HS-5 (cell line): ENCODE measurements at regions not wholly inside any gene's neighbourhood (a gene's known extent, or its start where the extent isn't known, plus 50 kb on each side); places are given as distances from the start of the nearest gene placed in this dataset.

Experiments
- DNase-seq: peaks from one replicate; pipeline ENCODE4 v3.0.0-alpha.2; 2012; ENCODE audit warnings: low read depth

- DNase-seq = no peak
These were observed 159.4 kb downstream of the MAGEB5 start for GRCh38 chrX:26375346-26375745.

- DNase-seq = no peak
These were observed 157.9 kb downstream of the MAGEB5 start for GRCh38 chrX:26373829-26374228.

GRCh38 chrX:26352891-26353430 is 137.0 kb downstream of the MAGEB5 start:
- DNase-seq = no peak

- DNase-seq = no peak
These were observed 131.2 kb downstream of the MAGEB5 start for GRCh38 chrX:26347171-26347570.

- DNase-seq = no peak
These were observed 118.3 kb downstream of the MAGEB5 start for GRCh38 chrX:26334232-26334631.

GRCh38 chrX:26328608-26329319 is 112.8 kb downstream of the MAGEB5 start:
- no peak for DNase-seq

- DNase-seq = no peak
These were observed 93.3 kb downstream of the MAGEB5 start for GRCh38 chrX:26309262-26309661.

- no peak for DNase-seq
These were observed 79.5 kb downstream of the MAGEB5 start for GRCh38 chrX:26295425-26295824.

GRCh38 chrX:26286836-26287235 is 70.9 kb downstream of the MAGEB5 start:
- no peak for DNase-seq
